ENCODE measurements at regions not wholly inside any gene's neighbourhood (a gene's known extent, or its start where the extent isn't known, plus 50 kb on each side); places are given as distances from the start of the nearest gene placed in this dataset.

GRCh38 chr4:89397441-89397840, 89.8 kb upstream of the GPRIN3 start:
- DNase-seq: no peak
- no peak for TF ChIP-seq CTCF (IDR thresholded peaks at IDR 0.05; ENCODE audit: low read depth, low read length, missing control alignments)
- Histone ChIP-seq H3K4me3 (ENCODE audit: low read depth, low read length) (no peak overlapping the region), H3K27ac (no peak overlapping the region), H3K27me3 (replicated peaks) (no peaks in the 10 kb centered on the region), H3K36me3 (replicated peaks) (no peaks in the 10 kb centered on the region)
- in situ Hi-C loops (cut with HindIII; ENCODE audit: low pct_ligation_motif_present, low sequenced_read_pairs): no loop called here

- no peak for DNase-seq
- H3K36me3 ChIP-seq (replicated peaks): no peaks in the 10 kb centered on the region
- H3K27me3 ChIP-seq (replicated peaks): no peaks in the 10 kb centered on the region
- H3K4me3 ChIP-seq (ENCODE audit: low read depth, low read length): no peak overlapping the region
- H3K27ac ChIP-seq: no peak overlapping the region
- no peak for TF ChIP-seq CTCF (IDR thresholded peaks at IDR 0.05; ENCODE audit: low read depth, low read length, missing control alignments)
- in situ Hi-C loops (cut with HindIII; ENCODE audit: low pct_ligation_motif_present, low sequenced_read_pairs): no loop called here
These were observed 74.8 kb upstream of the GPRIN3 start for GRCh38 chr4:89382439-89382838.

GRCh38 chr4:89380980-89381379, 73.4 kb upstream of the GPRIN3 start:
- Histone ChIP-seq H3K36me3 (replicated peaks) (no peaks in the 10 kb centered on the region), H3K27me3 (replicated peaks) (no peaks in the 10 kb centered on the region), H3K27ac (no peak overlapping the region), H3K4me3 (ENCODE audit: low read depth, low read length) (no peak overlapping the region)
- in situ Hi-C loops (cut with HindIII; ENCODE audit: low pct_ligation_motif_present, low sequenced_read_pairs): no loop called here
- no peak for TF ChIP-seq CTCF (IDR thresholded peaks at IDR 0.05; ENCODE audit: low read depth, low read length, missing control alignments)
- no peak for DNase-seq

- Histone ChIP-seq H3K27ac (no peak overlapping the region), H3K27me3 (replicated peaks) (no peaks in the 10 kb centered on the region), H3K4me3 (ENCODE audit: low read depth, low read length) (no peak overlapping the region), H3K36me3 (replicated peaks) (no peaks in the 10 kb centered on the region)
- DNase-seq: no peak
- no peak for TF ChIP-seq CTCF (IDR thresholded peaks at IDR 0.05; ENCODE audit: low read depth, low read length, missing control alignments)
- in situ Hi-C loops (cut with HindIII; ENCODE audit: low pct_ligation_motif_present, low sequenced_read_pairs): no loop called here
These were observed 72.0 kb upstream of the GPRIN3 start for GRCh38 chr4:89379511-89380044.

GRCh38 chr4:89373394-89373793, 65.8 kb upstream of the GPRIN3 start:
- no peaks in the 10 kb centered on the region for H3K36me3 ChIP-seq (replicated peaks)
- no peak overlapping the region for H3K4me3 ChIP-seq (ENCODE audit: low read depth, low read length)
- no peak for DNase-seq
- in situ Hi-C loops (cut with HindIII; ENCODE audit: low pct_ligation_motif_present, low sequenced_read_pairs): no loop called here
- no peak for TF ChIP-seq CTCF (IDR thresholded peaks at IDR 0.05; ENCODE audit: low read depth, low read length, missing control alignments)
- no peaks in the 10 kb centered on the region for H3K27me3 ChIP-seq (replicated peaks)
- no peak overlapping the region for H3K27ac ChIP-seq

- Histone ChIP-seq H3K4me3 (ENCODE audit: low read depth, low read length) (no peak overlapping the region), H3K36me3 (replicated peaks) (no peaks in the 10 kb centered on the region), H3K27ac (no peak overlapping the region), H3K27me3 (replicated peaks) (no peaks in the 10 kb centered on the region)
- no peak for DNase-seq
- TF ChIP-seq CTCF (IDR thresholded peaks at IDR 0.05; ENCODE audit: low read depth, low read length, missing control alignments): no peak
- in situ Hi-C loops (cut with HindIII; ENCODE audit: low pct_ligation_motif_present, low sequenced_read_pairs): no loop called here
These were observed 64.0 kb upstream of the GPRIN3 start for GRCh38 chr4:89371614-89372013.

Measured in brain microvascular endothelial cell (primary cell).